Fibroblast of upper back skin (primary cell): ENCODE measurements at regions not wholly inside any gene's neighbourhood (a gene's known extent, or its start where the extent isn't known, plus 50 kb on each side); places are given as distances from the start of the nearest gene placed in this dataset.
A peak's percentile ranks its signal among the peaks of the same experiment; 100 is the strongest.
"Not testable (repeated sequence)": the region's sequence is repeated elsewhere in the genome, so short reads cannot be mapped to it uniquely, and the experiment has no call there.

Experiments used
- DNase-seq: peaks from one replicate; pipeline ENCODE4 v3.0.0-alpha.2; 2013

DNA sequence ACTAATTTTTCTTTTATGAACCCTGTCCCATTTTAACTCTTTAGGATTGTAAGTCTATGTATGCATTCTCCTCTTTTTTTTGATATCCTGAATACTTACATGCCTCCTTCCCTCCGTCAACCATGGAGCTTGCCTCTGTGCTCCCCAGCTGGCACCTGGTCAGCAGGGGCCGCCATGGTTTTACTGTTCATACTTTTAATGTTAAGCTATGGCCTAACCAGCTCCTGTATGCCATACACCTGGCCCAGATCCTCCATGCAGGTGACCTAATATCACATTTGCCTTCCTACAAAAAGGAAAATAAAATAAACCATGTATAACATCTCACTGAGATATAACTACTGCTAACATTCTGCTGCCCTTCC lies 283.1 kb upstream of the TRIB2 start:
- no peak for DNase-seq

DNA sequence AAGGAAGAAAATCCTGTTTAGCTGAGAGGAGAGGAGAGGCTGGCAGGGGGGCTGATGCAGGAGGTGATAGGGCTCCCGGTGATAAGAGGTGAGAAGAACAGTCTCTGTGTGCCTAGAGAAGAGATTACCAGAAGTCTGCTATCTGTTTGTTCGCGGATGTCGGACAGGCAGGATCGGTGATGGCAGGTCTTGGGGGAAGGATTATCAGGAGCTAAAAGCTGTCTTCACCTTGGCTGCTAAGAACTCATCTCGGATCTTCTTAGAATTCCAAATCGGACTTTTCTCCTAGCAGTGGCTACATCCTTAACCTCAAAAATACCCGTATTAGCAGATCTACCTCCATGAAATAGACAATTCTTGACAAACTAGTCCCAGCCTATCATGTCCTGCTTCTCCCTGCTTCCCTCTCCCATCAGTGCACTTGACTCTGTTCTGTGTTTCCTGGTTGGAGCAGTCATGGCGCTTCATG lies 282.1 kb upstream of the TRIB2 start:
- DNase-seq, result no peak

DNA sequence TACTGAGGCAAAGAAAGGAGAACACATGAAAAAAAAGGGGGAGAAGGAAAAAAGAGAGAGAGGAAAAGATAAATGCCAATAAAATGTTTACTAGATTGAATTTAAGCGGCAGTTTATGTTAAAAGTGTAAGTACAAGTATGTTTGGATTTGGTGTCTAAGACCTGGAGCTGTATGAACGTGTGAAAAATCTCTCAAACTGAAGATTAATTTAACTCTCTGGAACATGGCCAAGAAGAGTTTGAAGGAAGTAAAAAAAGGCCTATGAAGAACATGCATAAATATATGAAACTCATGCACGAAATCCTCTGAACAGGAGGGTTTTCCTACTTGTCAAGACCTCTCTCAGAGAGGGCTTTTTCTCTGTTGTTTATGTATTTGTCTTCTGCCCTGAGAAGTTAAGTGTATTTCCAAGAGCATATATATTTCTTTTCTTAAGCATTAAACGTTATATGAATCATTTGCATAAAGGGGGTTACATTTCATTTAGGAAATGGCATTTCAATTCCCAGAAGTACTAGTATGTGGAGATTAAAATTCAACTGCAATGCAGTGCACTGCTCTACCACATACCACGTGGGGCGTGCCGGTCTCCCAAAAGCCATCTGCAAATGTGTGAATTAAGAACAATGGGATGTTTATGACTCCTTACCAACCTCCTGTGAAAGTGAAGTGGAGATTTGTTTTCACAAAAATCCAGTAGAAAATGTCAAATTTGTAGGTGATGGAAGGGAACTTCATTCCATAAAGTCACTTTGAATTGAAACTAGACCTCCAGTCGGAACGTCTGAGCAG lies 281.1 kb upstream of the TRIB2 start:
- no peak for DNase-seq

- no peak for DNase-seq
Measured at GRCh38 chr2:12436483-12436882, 280.3 kb upstream of the TRIB2 start.

- DNase-seq, result no peak
Measured at GRCh38 chr2:12436935-12437561, 279.7 kb upstream of the TRIB2 start.

GRCh38 chr2:12440731-12441130 lies 276.0 kb upstream of the TRIB2 start:
- peak; percentile 39 for DNase-seq

DNA sequence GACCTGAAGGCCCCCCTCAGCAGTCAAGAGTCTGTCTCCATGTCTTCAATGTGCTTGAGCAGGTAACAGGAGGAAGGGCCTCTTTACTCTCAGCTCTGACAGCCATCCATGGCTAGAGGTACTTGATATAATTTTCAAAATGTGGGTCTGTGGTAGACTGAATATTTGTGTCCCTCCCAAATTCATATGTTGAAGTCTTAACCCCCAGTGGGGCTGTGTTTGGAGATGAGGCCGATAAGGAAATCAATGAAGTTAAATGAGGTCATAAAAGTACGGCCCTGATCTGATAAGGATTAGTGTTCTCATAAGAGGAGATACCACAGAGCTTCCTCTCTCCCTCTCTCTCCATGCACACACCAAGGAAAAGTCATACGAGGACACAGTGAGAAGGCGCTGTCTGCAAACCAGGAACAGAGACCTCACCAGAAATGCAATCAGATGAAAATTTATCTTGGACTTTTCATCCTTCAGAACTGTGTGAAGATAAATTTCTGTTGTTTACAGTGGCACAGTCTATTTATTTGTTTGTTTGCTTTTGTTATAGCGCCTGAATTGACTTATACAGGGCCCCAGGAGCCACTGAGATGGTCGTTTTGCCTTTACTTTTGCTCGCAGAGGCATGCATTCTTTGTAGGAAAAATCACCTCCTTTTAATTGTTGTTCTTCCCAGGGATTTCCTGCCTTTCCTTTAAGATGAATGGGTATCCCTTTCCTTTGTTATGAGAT lies 274.8 kb upstream of the TRIB2 start:
- DNase-seq, result no peak

GRCh38 chr2:12442476-12442847 lies 274.3 kb upstream of the TRIB2 start:
- DNase-seq, result peak; percentile 37

GRCh38 chr2:12448846-12449505 lies 267.8 kb upstream of the TRIB2 start:
- DNase-seq, result peak; percentile 47

DNA sequence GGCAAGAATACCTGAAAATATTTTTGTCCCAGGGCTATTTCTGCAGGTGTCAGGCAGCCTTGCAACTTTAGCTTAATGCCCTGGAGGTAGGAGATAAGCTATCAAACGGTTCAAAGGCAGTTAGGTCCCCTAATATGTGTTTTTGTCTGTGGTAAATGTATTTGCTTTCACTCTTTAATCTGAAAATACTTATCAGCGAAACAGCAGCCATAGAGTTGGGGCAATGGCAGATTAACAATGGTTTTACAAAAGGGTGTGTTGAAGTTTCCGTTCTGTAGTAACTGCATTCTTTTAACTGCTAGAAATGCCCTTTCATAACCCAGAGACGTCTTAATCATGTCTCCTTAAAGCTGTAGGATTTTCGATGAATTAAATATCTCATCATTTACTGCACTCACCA lies 265.0 kb upstream of the TRIB2 start:
- no peak for DNase-seq

GRCh38 chr2:12452185-12452584 lies 264.6 kb upstream of the TRIB2 start:
- peak; percentile 55 for DNase-seq

- DNase-seq, result no peak
Measured at GRCh38 chr2:12453731-12454130, 263.0 kb upstream of the TRIB2 start.

DNA sequence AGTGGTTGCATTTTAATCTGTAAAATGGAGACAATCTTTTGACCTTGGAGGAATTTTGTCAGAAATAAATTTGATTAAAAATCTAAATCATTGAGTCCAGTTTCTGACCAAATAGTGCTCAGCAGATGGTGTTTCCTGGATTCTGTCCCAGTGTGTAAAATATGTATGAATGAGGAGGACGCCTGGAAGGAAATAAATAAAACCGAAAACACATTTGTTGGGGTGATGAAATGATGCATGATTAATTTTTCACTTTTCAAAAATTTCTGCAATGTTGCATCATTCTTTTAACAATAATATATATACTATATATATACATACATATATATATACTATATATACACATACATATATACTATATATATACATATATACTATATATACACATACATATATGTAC lies 261.1 kb upstream of the TRIB2 start:
- DNase-seq, result peak; percentile 74

DNA sequence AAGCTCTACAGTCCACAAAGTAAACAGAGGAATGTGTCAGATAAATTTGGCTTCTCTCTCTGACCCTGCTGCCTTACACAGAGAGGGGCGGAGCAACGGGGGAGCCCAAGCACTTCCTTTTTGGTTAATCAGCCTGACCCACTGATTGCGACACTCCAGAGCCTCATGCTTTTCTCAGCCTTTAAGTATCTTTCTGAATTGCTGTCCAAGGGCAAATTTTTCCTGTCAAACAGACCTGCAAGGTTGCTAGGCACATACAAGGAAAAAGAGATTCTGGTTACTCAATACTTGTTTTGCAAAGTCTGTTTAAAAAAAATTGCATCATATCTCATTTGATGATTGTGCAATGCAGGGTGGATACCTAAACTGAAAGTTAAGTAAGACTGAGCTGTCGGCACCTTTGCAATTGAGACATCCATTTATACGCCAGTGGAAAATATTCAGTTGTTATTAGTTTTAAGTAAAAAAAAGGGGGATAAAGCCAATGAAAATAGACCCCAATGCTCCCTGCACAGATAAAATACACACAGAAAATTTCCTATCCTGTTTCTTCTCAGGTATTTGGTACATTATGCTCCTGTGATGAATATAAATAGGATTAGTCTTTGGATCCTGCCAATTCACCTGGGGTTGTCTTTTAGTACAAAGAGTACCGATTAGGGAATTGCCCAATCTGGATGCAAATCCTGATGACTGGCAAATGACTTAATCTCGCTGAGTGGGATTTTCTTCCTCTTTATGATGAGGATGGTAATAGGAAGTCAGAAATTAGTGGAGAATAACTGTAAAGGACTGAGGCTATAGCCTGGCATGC lies 260.2 kb upstream of the TRIB2 start:
- peak; percentile 99 for DNase-seq

- no peak for DNase-seq
Measured at GRCh38 chr2:12457831-12458230, 258.9 kb upstream of the TRIB2 start.

- DNase-seq, result no peak
Measured at GRCh38 chr2:12463189-12463588, 253.5 kb upstream of the TRIB2 start.

DNA sequence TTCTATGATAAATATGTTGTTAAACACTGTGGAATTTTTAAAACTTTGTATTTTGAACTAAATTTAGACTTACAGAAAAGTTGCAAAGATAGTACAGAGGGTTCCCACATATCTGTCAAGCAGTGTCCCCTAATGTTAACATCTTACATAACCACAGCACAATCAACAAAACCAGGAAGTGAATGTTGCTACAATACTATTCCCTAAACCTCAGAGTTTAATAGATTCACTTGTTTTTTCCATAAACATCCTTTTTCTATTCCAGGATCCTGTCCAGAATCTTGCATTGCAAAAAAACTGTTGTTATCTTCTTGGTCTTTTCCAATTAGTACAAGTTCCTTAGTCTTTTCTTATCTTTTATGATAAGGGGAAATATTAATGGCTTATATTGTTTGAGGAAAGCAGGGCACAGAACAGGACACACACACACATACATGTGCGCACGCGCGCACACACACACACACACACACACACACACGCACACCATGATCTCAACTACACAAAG lies 251.1 kb upstream of the TRIB2 start:
- DNase-seq, result no peak

DNA sequence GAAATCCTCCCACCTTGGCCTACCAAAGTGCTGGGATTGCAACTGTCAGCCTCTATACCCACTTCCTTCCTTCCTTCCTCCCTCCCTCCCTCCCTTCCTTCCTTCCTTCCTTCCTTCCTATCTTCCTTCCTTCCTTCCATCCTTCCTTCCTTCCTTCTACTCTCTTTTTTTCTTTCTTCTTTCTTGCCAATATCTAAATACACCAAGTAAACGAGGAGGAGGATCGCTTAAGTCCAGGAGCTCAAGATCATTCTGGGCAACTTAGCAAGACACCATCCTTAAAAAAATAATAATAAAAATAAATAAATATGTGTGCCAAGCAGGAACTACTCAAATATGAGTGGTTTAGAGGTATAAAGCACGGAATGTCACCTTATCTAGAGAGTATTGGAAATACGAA lies 249.4 kb upstream of the TRIB2 start:
- no peak for DNase-seq

- peak; percentile 68 for DNase-seq
Measured at GRCh38 chr2:12469141-12469561, 247.6 kb upstream of the TRIB2 start.

GRCh38 chr2:12472265-12472664 lies 244.5 kb upstream of the TRIB2 start:
- not testable (repeated sequence) for DNase-seq

DNA sequence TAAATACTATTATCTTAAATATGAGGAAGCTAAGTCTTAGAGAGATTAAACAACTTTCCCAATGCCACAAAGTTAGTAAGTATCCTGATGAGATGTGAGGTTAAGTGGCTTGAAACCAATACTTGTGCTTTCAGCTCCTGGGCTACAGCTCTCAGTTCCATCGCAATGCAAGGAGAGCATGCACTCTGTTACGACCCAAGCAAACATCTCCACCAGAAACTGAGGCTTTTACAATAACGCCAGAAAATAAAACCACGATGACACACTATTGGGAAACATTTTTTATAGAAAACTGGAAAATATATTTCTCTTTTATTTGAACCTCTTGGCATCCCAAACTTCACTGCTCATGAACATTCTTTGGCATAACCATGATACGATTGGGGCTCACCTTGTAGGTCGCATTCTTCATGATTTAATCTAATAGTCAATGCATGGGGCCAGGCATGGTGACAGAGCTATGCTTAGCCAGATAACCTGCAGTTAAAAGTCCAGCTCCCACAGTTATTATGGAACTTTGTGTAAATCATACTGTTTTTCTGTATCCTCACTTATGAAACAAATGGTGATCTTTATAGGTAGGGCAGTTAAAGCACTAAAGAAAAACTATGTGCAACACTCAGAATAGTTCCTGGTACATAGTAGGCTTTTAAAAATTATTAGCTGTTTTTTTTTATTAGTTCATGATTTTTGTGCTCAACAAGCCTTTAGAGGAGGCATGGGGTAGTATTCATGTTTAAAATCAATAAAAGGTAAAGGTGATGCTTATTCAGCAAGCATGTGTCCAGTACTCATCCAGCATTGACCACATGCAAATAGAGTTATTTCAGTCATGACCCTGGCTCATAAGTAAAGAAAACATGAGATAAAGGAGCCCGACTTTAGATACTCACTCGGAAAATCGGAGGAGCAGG lies 238.3 kb upstream of the TRIB2 start:
- DNase-seq, result peak; percentile 28
